GM10266 (cell line): ENCODE measurements at regions not wholly inside any gene's neighbourhood (a gene's known extent, or its start where the extent isn't known, plus 50 kb on each side); places are given as distances from the start of the nearest gene placed in this dataset.

ENCODE experiments used
- DNase-seq: peaks from one replicate; pipeline ENCODE4 v3.0.0; 2012; ENCODE audit errors: extremely low spot score
- CTCF ChIP-seq: IDR thresholded peaks from 2 replicates; pipeline ENCODE4 v1.5.1; 2012; ENCODE audit warnings: mild to moderate bottlenecking, low read depth; ENCODE audit not compliant: control insufficient read depth, insufficient read depth; ENCODE audit errors: missing control alignments

- no peak for DNase-seq
- no peak for TF ChIP-seq CTCF
Measured at GRCh38 chr2:42854207-42854818, 61.9 kb upstream of the HAAO start.

GRCh38 chr2:42853549-42854206 lies 61.3 kb upstream of the HAAO start:
- no peak for TF ChIP-seq CTCF
- DNase-seq = no peak

DNA sequence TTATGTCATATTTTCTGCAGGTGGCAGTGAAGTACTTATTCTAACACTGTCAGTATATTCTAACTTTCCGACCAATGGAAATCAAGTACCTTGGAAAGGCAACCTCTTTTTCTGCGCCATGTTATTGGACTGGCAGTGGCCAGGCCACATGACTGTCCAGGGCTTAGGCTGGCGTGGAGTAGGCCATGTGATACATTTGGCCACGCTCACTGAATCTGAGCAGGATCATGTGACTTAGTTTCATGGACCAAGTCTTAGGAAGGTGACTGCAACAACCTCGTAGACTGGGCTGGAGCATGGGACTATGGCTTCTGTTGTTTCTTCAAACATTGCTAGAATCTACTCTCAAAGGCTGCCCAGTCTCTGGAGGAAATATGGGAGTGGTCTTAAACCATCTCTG lies 60.4 kb upstream of the HAAO start:
- DNase-seq = no peak
- TF ChIP-seq CTCF = no peak

- no peak for TF ChIP-seq CTCF
- no peak for DNase-seq
Measured at GRCh38 chr2:42851740-42852250, 59.4 kb upstream of the HAAO start.

- TF ChIP-seq CTCF = no peak
- DNase-seq = no peak
Measured at GRCh38 chr2:42851186-42851585, 58.8 kb upstream of the HAAO start.

DNA sequence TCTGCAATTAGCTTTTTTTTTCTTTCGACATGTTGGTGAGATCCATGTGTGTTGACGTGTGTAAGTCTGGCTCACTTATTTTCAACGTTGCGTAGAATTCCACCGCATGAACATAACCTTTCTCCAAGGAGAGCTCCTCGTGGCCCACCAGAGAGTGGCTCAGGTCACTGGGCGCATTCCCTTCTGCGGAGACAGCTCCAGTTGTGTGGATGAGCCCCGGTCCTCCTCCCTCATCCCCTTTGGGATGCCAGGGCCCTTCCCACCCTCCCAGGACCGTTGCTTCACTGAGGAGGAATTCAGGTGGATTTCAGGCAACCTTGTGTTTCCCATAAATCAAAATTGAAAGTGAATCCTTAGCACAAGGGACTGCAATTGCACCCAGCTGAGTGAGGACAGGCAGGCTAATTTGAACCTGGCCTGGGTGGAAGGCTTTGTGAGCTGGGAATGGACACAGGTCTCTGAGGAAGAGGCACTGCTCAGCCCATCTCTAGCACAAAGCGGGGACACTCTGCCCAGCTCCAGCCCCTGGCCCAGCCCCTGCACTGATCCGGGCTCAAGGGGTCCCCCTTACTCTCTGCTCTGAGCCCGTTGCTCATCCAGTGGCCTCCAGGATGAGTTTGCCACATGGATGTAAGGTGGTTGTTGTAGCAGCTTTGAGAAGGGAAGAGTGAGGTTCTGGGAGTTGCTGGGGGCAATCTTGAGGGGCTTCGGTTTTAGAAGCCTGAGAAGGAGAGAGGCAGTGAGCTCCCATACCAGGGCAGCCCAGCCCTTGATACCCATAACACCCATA lies 57.8 kb upstream of the HAAO start:
- TF ChIP-seq CTCF = no peak
- no peak for DNase-seq
